Embryonic facial prominence (tissue), 1 donor: ENCODE measurements at regions not wholly inside any gene's neighbourhood (a gene's known extent, or its start where the extent isn't known, plus 50 kb on each side); places are given as distances from the start of the nearest gene placed in this dataset.

ENCODE experiments used
- DNase-seq: peaks from one replicate; pipeline ENCODE4 v3.0.0-alpha.2; 2016; ENCODE audit errors: extremely low spot score

- no peak for DNase-seq
These were observed 53.5 kb upstream of the LRRN1 start for GRCh38 chr3:3745693-3746092.

GRCh38 chr3:3744826-3745225 is 54.4 kb upstream of the LRRN1 start:
- DNase-seq = no peak

DNA sequence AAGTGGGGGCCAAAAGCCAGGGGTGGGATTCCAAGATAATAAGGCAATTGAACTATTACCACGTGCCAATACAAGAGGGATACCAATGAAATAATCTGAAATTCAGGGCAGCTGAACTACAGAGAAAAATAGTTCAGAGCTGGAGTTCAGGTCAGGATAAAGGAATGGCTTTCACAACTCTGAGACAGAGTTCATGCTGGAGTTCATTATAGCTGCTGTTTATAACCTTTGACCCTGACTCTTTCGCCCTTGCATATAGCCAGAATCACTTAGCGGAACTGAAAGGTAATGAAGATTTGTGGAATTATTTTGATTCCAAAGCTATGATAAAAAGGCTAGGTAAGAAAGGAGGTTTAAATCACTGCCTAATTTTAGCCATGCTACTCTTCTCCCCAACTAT is 55.5 kb upstream of the LRRN1 start:
- no peak for DNase-seq

DNA sequence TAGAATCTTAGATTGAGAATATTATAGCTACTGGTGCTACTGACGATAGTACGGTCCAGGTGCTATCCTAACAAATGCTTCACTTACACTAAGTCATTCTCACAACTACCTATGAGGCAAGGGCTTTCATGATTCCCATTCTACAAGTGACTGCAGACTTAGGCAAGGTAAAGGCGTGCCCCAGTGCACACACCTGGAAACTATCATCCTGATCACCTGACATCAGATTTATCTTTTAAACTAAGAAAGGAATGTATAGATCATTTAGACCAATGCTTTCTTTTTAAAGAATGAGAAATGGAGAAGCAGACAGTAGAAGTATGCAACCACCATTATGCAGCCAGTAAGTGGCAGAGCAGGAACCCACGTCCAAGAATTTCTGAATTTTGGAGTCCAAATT is 59.2 kb upstream of the LRRN1 start:
- DNase-seq = no peak

- no peak for DNase-seq
These were observed 59.7 kb upstream of the LRRN1 start for GRCh38 chr3:3739330-3740060.

DNA sequence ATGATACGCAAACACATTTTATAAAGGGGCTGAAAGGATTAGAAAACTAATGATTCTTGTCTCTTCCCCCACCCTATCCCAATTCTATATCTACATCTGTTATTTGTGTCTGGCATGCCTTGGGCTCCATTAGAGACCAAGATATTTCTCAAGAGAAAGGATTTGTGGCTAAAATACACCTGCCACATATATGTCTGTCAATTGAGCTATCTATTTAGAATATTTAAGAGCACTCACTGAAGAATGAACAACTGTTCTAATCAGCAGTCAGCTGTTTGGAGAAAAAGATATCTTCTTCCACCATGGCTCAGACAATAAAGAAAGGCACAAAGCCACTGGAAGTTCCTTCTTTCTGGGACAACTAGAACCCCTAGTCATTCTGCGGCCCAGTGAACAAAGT is 61.7 kb upstream of the LRRN1 start:
- no peak for DNase-seq

DNA sequence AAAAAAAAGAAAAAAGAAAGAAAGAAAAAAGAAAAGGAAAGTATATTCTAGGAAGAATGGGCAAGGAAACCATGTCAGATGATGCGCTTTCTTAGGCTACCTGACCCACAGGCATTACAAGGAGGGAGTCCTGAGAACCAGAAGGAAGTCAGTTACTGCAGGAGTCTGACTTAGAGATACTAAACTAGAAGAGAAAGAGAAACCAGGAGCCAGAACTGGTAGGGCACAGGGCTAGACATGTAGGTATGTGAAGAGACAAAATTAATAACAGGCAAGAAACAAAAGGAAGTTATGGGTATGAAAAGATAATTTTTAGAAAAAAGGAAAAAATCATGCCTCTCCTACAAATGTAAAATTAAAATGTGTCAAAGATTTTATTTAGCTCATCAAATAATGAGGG is 63.3 kb upstream of the LRRN1 start:
- no peak for DNase-seq

DNA sequence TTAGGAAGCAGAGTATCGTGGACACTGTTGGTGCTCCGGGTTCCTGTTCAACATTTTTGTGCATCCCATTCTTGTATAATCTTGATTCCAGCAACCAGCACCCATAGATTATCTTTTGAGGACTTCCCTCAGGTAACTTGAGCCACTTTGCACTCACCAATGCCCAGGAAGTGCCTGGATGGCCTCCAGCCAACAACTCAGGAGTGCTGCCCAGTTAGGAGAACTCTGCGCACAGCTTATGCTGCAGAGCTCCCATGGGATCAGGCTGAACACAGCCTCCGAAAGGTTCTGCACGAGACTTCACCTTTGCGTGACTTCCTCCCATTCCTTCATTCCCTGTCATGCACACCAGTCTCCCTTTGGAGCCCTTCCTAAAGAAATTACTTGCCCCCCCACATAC is 64.3 kb upstream of the LRRN1 start:
- DNase-seq = no peak

DNA sequence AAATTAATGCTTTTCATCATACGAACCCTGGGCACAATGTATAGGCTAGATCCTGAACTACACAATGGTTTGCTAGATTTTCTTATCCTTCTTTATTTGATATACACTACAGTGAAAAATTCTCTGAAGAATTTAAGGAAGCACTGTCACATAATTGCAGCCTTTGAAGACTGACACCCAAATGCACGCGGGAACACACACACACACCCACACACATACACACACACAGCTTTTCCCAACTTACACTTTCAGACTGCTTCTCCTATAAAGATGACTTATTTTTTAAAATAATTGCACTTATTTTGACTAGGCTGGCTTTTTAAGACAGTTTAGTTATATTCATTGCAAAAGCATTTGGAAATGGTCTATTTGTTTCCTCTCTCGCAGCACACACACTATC is 70.0 kb upstream of the LRRN1 start:
- DNase-seq = no peak

DNA sequence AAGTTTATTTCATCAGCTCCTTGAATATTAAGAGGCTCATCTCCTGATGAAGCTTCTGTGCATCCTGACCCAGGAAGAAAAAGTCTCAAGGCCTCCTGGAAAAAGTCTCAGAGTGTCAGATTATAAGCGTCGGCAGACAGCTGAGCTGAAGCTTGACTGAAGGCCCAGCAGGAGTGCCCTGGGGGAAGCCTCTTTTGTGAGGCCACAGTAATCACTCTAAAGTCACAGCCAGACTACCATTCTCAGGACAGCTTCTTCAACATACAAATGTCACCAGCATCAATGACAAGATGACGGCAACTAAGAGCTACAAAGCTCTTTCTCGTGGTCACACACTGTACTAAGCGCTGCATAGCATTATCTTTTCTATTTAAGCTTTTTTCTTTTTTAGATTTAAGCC is 72.7 kb upstream of the LRRN1 start:
- no peak for DNase-seq

DNA sequence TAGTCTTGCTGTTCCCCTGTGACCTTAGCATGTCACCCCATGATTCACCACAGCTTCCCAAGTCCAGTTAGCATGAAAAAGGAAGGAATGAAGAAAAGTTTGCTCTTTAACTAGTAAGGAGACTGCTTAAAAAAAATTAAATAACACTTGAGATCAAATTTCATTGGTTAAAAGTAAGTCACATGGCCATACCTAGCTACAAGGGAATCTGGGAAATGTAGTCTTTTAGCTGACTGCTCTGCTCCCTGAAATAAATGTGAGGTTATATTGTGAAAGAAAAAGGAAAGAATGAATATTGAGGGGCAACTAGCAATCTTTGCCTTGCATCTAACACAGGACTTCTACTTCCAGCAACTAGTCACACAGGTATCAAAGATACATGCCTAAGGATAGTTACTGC is 84.7 kb upstream of the LRRN1 start:
- no peak for DNase-seq

DNA sequence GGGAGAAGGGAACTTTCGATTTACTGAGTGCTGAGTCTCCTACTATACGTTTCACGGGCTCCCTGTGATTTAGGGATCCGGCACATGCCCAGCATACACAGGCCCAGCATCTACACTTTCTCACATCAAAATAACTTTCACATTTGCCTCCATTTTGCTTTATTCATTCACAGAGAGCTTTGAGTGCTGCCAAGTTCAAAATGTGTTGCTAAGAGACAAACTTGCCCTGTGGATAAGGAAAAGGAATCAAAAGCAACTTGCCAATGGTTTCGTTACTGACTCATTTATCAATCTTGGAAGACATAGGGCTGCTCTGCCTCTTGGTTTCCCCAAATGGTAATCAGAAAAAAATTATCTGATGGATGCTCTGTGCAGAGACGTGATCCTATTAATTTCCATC is 86.3 kb upstream of the LRRN1 start:
- DNase-seq = no peak

DNA sequence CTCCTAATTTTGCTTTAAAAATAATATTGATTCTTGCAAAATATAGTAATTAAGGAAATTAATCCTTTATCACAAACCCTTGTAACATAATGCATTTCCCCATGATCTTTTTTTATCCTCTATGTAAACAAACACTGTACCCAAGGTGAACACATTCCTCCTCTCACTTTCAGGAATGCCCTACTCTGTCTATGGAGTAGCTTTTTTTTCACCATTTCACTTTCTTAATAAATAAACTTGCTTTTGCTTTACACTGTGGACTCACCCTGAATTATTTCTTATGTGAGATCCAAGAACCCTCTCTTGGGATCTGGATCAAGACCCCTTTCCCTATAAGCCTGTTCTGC is 90.5 kb upstream of the LRRN1 start:
- DNase-seq = no peak

GRCh38 chr3:3707858-3708768 is 91.1 kb upstream of the LRRN1 start:
- DNase-seq = no peak

DNA sequence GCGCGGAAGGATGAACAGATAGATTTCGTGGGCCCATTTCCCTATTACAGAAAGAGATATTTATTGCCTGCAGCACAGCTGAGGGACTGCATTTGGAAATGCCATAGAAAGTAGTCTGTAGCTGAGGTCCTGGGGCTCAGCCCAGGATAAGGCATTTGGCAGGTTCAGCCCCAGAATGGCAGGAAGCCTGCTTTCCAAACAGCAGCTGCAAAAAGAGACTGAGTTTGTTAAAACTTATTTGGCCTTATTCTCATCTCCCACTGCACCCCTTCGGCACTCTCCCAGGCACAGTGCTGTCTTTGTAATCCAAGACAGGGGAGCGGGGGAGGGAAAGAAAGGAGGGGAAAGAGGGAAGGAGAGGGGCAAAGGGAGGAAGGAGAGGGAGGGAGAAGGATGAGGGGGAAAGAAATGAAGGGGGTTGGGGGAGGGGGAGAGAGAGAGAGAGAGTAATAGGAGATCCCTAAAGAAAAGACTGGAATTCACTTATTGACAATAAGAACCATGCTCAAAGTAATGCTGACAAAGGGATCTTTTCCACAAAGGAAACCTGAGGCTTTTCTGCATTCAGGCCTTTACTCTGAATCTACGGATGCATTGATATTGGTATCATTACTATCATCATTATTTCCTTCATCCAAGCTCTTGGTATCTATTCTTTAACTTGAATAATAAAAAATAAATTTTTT is 94.0 kb upstream of the LRRN1 start:
- no peak for DNase-seq

- no peak for DNase-seq
These were observed 97.3 kb upstream of the LRRN1 start for GRCh38 chr3:3701949-3702348.

DNA sequence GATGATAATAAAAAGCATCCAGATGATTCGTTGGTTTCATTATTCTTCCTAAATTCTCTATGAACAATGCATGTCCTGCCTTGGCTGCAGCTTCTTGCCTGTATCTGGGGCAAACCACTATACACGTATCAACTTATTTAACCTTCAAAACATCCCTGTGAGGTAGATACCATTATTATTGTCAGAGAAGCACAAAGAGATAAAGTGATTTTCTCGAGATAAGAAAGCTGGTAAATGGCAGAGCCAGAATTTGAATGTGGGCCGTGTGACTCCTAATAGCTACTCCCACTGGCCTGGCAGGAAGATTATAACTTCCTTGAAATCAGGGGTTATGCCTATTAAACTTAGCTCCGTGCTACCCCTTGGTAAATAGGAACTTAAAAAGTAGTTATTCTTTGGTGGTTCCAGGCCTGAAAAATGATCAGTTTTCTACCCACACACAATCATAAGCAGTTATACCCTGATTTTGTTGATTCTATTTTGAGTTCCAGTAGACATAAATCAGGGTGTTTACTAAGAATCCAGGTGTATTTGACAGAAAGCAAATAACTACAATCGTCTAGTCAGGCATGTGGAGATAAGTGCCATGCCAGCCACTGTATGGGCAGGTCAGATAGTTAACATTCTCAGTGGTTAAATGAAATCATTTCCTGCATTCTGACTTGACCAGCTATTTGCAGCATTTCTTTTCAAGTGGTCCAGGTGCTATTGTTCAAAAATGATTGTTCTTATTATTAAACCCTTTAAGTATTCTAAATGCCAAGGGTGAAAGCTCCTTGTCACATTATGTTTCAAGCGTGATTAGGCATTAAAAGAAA is 99.2 kb upstream of the LRRN1 start:
- DNase-seq = no peak

DNA sequence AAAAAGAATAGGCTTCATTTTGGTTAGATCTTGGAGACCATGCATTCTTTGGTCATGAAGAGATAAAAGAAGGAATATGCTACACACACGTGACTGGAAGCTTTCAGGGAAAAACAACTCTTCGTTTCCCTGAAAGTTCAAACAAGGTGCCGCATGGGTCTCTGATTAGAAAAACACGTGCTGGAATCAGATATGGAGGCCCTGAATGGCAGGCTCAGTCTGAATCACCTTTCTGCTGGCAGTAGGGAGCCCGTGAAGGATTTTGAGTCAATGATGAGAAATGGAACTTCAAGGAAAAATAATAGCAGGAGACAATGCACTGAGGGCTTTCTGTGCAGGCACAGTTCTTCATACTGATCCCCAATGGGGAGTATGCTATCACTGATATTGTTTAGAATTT is 99.8 kb upstream of the LRRN1 start:
- DNase-seq = no peak

DNA sequence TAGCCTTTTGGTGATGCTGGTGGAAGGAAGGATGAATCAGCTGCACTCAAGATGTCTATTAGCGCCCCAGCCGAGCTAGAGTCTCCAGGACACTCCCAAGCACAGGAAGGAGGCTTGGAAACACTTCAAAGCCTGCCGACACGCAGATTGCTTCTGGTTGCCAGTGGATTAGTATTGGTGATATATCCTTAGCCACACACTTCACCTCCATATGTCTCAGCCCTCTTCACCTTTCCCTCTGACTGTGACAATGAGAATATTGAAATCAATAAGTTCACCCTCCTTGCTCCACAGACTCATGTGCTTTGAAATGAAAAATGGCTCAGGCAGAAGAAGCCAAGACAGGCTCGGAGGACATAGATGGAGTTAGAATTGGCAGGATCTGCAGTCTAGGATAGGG is 102.9 kb upstream of the LRRN1 start:
- DNase-seq = no peak

DNA sequence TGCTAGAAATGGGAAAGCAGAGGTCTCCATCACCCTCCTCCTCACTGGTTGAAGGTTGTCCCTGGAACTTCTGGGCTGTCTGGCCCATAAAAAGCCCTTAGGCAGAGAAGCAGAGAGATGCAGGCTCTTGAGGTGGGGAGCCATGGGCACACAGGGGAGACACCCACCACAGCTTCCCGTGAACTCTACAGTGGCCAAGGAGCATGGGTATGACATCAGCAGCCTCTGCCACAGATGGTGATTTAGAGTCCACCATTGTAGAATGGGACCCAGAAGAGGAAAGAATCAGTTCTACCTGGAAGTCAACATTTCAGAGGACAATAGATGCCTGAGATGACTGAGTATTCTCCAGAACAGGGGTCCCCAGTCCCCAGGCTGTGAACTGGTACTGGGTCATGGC is 105.6 kb upstream of the LRRN1 start:
- DNase-seq = no peak

- DNase-seq = no peak
These were observed 109.4 kb upstream of the LRRN1 start for GRCh38 chr3:3689601-3690375.
